ENCODE measurements at regions not wholly inside any gene's neighbourhood (a gene's known extent, or its start where the extent isn't known, plus 50 kb on each side); places are given as distances from the start of the nearest gene placed in this dataset.

DNA sequence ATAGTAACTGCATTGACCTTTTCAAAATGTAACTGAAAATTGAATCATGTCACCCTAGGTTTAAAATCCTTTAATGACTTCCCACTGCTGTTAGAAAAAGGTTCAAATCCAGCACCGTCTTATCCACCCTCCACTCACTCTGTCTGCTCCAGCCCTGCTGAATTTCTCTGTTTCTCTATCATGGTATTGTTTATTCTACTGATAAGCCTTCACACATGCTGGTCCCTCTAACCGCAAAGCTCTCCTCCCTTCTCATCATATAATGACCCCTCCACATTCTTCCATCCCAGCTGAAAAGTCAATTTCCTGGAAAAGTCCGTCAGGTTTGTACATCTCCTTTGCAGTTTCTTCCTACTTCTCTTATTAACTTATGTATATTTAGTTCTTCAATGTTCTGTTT, 389.2 kb upstream of the F9 start:
- Histone ChIP-seq H3K27me3 (no peaks in the 10 kb centered on the region), H3K36me3 (no peaks in the 10 kb centered on the region), H3K9me3 (no peaks in the 10 kb centered on the region), H3K27ac (no peak overlapping the region), H3K4me3 (no peak overlapping the region), H3K4me1 (no peaks in the 10 kb centered on the region)
- TF ChIP-seq CTCF (IDR thresholded peaks at IDR 0.05) (no peak), POLR2A (IDR thresholded peaks at IDR 0.05) (no peak)
- 42% methylated on average over 3 of the region's 3 CpGs for WGBS (ENCODE audit: insufficient coverage, low coverage, low lambda C conversion rate, missing lambda C conversion rate)
- ATAC-seq (no peak), DNase-seq (no peak)
- intact Hi-C loops (cut with DNase I), result no loop called here

GRCh38 chrX:139134316-139134715, 396.2 kb upstream of the F9 start:
- TF ChIP-seq CTCF (IDR thresholded peaks at IDR 0.05) (no peak), POLR2A (IDR thresholded peaks at IDR 0.05) (no peak)
- Histone ChIP-seq H3K9me3 (no peaks in the 10 kb centered on the region), H3K4me3 (no peak overlapping the region), H3K4me1 (no peaks in the 10 kb centered on the region), H3K27ac (no peak overlapping the region), H3K36me3 (no peaks in the 10 kb centered on the region), H3K27me3 (no peaks in the 10 kb centered on the region)
- intact Hi-C loops (cut with DNase I), result no loop called here
- WGBS (ENCODE audit: insufficient coverage, low coverage, low lambda C conversion rate, missing lambda C conversion rate), result 49% methylated on average over 5 of the region's 5 CpGs
- ATAC-seq, result no peak
- no peak for DNase-seq

DNA sequence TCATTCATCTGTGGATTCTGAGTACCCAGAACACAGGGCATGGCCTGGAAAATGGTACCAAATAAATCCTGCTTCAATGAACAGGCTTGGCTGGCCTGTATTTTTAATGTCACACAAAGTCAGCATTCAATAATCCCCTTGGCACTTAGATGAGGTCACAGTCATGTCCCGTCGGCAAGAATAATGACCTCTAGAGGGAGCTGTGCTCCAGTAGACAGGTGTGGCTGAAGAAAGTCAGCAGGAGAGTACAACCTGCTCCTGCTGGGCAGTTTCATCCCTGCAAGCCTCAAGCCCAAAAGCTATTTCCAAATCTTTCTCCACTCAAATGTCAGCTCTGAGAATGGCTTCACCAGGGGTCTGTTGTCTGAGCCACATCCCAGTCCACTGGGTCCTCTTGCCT, 404.0 kb upstream of the F9 start:
- Histone ChIP-seq H3K4me1 (no peaks in the 10 kb centered on the region), H3K4me3 (no peak overlapping the region), H3K27me3 (no peaks in the 10 kb centered on the region), H3K36me3 (no peaks in the 10 kb centered on the region), H3K27ac (no peak overlapping the region), H3K9me3 (no peaks in the 10 kb centered on the region)
- intact Hi-C loops (cut with DNase I), result no loop called here
- DNase-seq (peak in 1 of 3 donors; percentile 53), ATAC-seq (peak; percentile 86 to 97 (median 92))
- TF ChIP-seq CTCF (IDR thresholded peaks at IDR 0.05), result peak; percentile 54 to 69 (median 63)
- no peak for TF ChIP-seq POLR2A (IDR thresholded peaks at IDR 0.05)
- 29% methylated on average over 1 of the region's 2 CpGs for WGBS (ENCODE audit: insufficient coverage, low coverage, low lambda C conversion rate, missing lambda C conversion rate)

- intact Hi-C loops (cut with DNase I), result no loop called here
- Histone ChIP-seq H3K27me3 (no peaks in the 10 kb centered on the region), H3K9me3 (no peaks in the 10 kb centered on the region), H3K27ac (no peak overlapping the region), H3K36me3 (no peaks in the 10 kb centered on the region), H3K4me3 (no peak overlapping the region), H3K4me1 (no peaks in the 10 kb centered on the region)
- TF ChIP-seq POLR2A (IDR thresholded peaks at IDR 0.05) (no peak), CTCF (IDR thresholded peaks at IDR 0.05) (no peak)
- WGBS (ENCODE audit: insufficient coverage, low coverage, low lambda C conversion rate, missing lambda C conversion rate), result 36% methylated on average over 3 of the region's 3 CpGs
- DNase-seq (no peak), ATAC-seq (no peak)
Observed at GRCh38 chrX:139125916-139126315, 404.6 kb upstream of the F9 start.
